Urinary bladder (tissue), 3 donors: ENCODE measurements at regions not wholly inside any gene's neighbourhood (a gene's known extent, or its start where the extent isn't known, plus 50 kb on each side); places are given as distances from the start of the nearest gene placed in this dataset.
A peak's percentile ranks its signal among the peaks of the same experiment; 100 is the strongest.

ENCODE experiments used
- DNase-seq: peaks from one replicate; pipeline ENCODE4 v3.0.0-alpha.2; 2015; ENCODE audit errors: extremely low spot score
- H3K27ac ChIP-seq: one replicate; pipeline ENCODE4 v1.5.1; 2013; ENCODE audit warnings: low read depth, mild to moderate bottlenecking, moderate library complexity
- H3K36me3 ChIP-seq: one replicate; pipeline ENCODE4 v1.6.1; 2013; ENCODE audit warnings: mild to moderate bottlenecking, moderate library complexity; ENCODE audit not compliant: insufficient read depth
- H3K4me1 ChIP-seq: one replicate; pipeline ENCODE4 v1.6.1; 2013; ENCODE audit warnings: mild to moderate bottlenecking, moderate library complexity; ENCODE audit not compliant: insufficient read depth
- H3K4me3 ChIP-seq: one replicate; pipeline ENCODE4 v1.5.1; 2013; ENCODE audit warnings: low read depth, low read length
- WGBS: extraction: QIAGEN DNeasy Blood & Tissue Kit; methylation state at CpG from one replicate; pipeline ENCODE4 v1.1.7; 2013; 5-methylcytosine and 5-hydroxymethylcytosine counted together
- donor health status: healthy with polysubstance abuse.
- donor health status: healthy.

DNA sequence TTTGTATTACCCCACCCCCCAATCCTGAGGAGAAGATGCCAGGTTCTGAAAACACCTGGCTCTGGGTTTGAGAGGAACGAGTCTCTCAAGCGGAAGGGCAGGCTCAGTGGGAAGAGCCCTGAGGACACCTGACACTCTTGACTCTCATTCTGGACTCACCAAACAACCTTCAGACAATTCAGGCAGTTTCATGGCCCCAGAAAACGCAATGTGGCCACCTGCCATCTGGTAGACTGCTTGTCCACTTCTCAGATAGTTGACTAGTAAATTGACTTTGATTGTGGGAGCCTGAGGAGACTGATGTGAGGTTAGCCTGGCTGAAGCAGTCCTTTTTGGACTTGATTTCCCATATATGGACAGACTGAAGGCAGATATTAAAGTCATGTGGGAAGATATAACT is 117.5 kb upstream of the FSTL4 start:
- H3K4me1 ChIP-seq: no peaks in the 10 kb centered on the region
- H3K36me3 ChIP-seq: no peaks in the 10 kb centered on the region
- no peak overlapping the region for H3K4me3 ChIP-seq
- H3K27ac ChIP-seq: no peak overlapping the region
- no peak for DNase-seq
- 85% methylated on average over 3 of the region's 3 CpGs for WGBS

- WGBS: 79% methylated on average over 1 of the region's 1 CpG
- Histone ChIP-seq H3K27ac (no peak overlapping the region), H3K4me3 (no peak overlapping the region)
Measured at GRCh38 chr5:133728475-133728874, 116.1 kb upstream of the FSTL4 start.

GRCh38 chr5:133727636-133728035 is 115.3 kb upstream of the FSTL4 start:
- 70% methylated on average over 2 of the region's 2 CpGs for WGBS
- H3K27ac ChIP-seq: no peak overlapping the region
- no peak for DNase-seq
- H3K4me3 ChIP-seq: no peak overlapping the region
- H3K4me1 ChIP-seq: no peaks in the 10 kb centered on the region
- no peaks in the 10 kb centered on the region for H3K36me3 ChIP-seq

More at GRCh38 chr5:133728475-133728874, 116.1 kb upstream of the FSTL4 start:
- DNase-seq: no peak
- Histone ChIP-seq H3K36me3 (no peaks in the 10 kb centered on the region), H3K4me1 (no peaks in the 10 kb centered on the region)

GRCh38 chr5:133723651-133724366 is 111.5 kb upstream of the FSTL4 start:
- no peaks in the 10 kb centered on the region for H3K36me3 ChIP-seq

GRCh38 chr5:133723126-133723525 is 110.8 kb upstream of the FSTL4 start:
- H3K4me1 ChIP-seq: no peaks in the 10 kb centered on the region
- WGBS: 81% methylated on average over 2 of the region's 2 CpGs

More at GRCh38 chr5:133723651-133724366, 111.5 kb upstream of the FSTL4 start:
- H3K4me1 ChIP-seq: no peaks in the 10 kb centered on the region
- no peak for DNase-seq
- 0% methylated on average over 1 of the region's 1 CpG for WGBS
- no peak overlapping the region for H3K27ac ChIP-seq
- H3K4me3 ChIP-seq: no peak overlapping the region

DNA sequence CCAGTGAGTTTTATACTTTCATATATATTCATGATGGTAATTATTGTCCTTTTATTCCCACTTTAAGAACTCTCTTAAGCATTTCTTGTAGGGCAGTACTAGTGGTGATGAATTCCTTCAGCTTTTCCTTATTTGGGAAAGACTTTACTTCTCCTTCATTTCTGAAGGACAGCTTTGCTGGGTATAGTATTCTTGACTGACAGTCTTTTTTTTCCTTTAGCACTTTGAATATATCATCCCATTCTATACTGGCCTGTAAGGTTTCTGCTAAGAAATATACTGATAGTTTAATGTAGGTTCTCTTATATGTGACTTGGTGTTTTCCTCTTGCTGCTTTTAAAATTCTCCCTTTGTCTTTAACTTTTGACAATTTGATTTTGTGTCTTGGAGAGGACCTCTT is 109.0 kb upstream of the FSTL4 start:
- H3K4me1 ChIP-seq: no peaks in the 10 kb centered on the region
- H3K4me3 ChIP-seq: no peak overlapping the region
- H3K27ac ChIP-seq: no peak overlapping the region
- DNase-seq: no peak
- H3K36me3 ChIP-seq: no peaks in the 10 kb centered on the region

More at GRCh38 chr5:133723126-133723525, 110.8 kb upstream of the FSTL4 start:
- Histone ChIP-seq H3K27ac (no peak overlapping the region), H3K36me3 (no peaks in the 10 kb centered on the region), H3K4me3 (no peak overlapping the region)
- DNase-seq: no peak

- Histone ChIP-seq H3K4me1 (no peaks in the 10 kb centered on the region), H3K4me3 (no peak overlapping the region), H3K27ac (no peak overlapping the region), H3K36me3 (no peaks in the 10 kb centered on the region)
- WGBS: 43% methylated on average over 2 of the region's 2 CpGs
- DNase-seq: no peak
Measured at GRCh38 chr5:133718457-133718856, 106.1 kb upstream of the FSTL4 start.

DNA sequence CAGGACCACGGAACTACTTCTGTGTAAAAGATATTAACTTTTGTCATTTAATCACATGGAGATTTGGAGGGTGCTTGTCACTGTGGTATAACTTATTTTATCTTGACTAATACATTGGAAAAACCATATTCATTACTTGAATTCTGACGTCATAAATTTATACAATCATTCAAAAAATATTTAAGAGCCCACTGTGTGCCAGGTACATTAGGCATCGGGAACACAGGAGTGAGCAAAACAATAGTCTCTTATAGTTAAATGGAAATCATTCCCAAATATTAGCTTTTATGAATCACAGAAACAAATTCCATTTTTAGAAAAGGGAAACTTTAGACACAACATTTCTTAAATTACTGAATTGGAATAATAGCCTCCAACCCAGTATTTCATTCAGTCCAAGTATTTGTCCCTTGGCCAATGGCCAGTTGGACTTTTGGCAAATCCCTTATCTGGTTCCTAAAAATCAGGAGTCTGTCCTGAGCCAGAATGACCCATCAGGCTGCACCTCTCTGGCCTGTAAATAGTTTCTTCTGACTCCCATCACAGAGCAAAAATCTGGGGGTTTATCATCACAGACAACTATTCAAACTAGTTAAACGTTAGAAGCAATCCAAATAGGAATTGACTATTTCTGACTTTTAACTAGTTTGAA is 104.3 kb upstream of the FSTL4 start:
- 54% methylated on average over 4 of the region's 4 CpGs for WGBS
- H3K4me3 ChIP-seq: no peak overlapping the region
- H3K4me1 ChIP-seq: no peaks in the 10 kb centered on the region
- H3K36me3 ChIP-seq: no peaks in the 10 kb centered on the region
- no peak overlapping the region for H3K27ac ChIP-seq
- DNase-seq: no peak

GRCh38 chr5:133715616-133716015 is 103.3 kb upstream of the FSTL4 start:
- no peak for DNase-seq
- Histone ChIP-seq H3K36me3 (no peaks in the 10 kb centered on the region), H3K4me3 (no peak overlapping the region), H3K4me1 (no peaks in the 10 kb centered on the region), H3K27ac (no peak overlapping the region)
- WGBS: 69% methylated on average over 5 of the region's 5 CpGs

GRCh38 chr5:133715216-133715615 is 102.9 kb upstream of the FSTL4 start:
- no peaks in the 10 kb centered on the region for H3K4me1 ChIP-seq

DNA sequence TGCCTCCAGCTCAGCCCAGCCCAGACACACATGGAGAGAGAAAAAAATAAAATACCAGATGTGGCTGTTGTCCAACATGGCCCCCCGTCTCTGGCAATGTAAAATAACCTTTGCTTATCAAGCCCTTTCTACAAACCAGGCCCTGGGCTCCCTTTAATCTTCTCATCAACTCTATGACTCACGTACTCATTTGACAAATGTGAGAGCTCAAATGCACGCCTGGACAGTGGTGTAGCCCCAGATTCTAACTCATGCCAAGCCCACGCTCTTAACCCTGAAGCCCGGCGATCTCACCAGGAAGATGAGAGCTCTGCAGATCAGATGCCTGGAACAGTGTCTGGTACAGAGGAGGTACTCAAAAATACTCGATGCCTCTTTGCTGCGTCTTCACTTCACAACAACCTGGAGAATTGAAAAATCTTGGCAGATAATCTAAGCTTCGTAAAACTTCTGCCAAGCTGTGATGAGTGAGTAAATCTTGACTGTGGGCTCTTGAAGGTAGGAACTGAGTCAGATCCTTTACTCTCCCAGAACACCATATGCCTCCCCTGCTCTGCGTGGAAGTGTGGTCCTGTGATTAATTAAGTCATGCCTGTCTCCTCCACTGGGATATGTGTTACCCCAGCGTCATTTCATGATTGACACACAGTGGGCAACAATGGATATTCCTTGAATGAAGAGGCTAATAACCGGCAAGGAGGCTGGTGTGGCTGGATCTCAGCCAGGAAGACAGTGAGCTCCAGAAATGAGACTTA is 102.0 kb upstream of the FSTL4 start:
- Histone ChIP-seq H3K36me3 (no peaks in the 10 kb centered on the region), H3K27ac (no peak overlapping the region), H3K4me1 (no peaks in the 10 kb centered on the region), H3K4me3 (no peak overlapping the region)
- 45% methylated on average over 12 of the region's 12 CpGs for WGBS
- DNase-seq: peak; percentile 20

More at GRCh38 chr5:133715216-133715615, 102.9 kb upstream of the FSTL4 start:
- Histone ChIP-seq H3K4me3 (no peak overlapping the region), H3K36me3 (no peaks in the 10 kb centered on the region), H3K27ac (no peak overlapping the region)
- DNase-seq: no peak

GRCh38 chr5:133713751-133714150 is 101.4 kb upstream of the FSTL4 start:
- H3K4me1 ChIP-seq: no peaks in the 10 kb centered on the region
- H3K4me3 ChIP-seq: no peak overlapping the region
- DNase-seq: no peak
- H3K27ac ChIP-seq: no peak overlapping the region
- 59% methylated on average over 6 of the region's 6 CpGs for WGBS
- no peaks in the 10 kb centered on the region for H3K36me3 ChIP-seq

- Histone ChIP-seq H3K36me3 (no peaks in the 10 kb centered on the region), H3K4me1 (no peaks in the 10 kb centered on the region), H3K4me3 (no peak overlapping the region), H3K27ac (no peak overlapping the region)
- no peak for DNase-seq
Measured at GRCh38 chr5:133713209-133713608, 100.9 kb upstream of the FSTL4 start.

DNA sequence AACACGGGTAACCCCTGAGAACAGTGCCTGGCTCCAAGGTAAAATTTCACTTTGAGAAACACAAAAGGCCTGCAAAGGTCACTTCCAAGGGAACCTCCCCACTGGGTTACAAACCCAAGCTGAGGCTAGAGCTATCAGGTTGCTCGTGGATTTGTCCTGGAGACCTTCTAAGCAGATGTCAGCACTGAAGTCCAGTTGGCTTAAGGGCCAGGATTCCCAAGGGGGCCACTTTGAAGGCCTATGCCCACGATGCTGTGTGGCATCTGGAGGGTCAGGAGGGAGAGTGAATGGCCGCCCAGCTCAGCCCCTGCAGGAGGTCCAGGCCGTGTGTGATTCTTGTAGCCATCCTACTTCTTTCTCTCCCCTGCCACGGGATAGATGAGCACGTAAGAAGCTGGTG is 100.2 kb upstream of the FSTL4 start:
- DNase-seq: no peak
- H3K27ac ChIP-seq: no peak overlapping the region
- H3K36me3 ChIP-seq: no peaks in the 10 kb centered on the region
- no peak overlapping the region for H3K4me3 ChIP-seq
- WGBS: 74% methylated on average over 7 of the region's 7 CpGs
- no peaks in the 10 kb centered on the region for H3K4me1 ChIP-seq
